KMS-11 (cell line): ENCODE measurements at regions not wholly inside any gene's neighbourhood (a gene's known extent, or its start where the extent isn't known, plus 50 kb on each side); places are given as distances from the start of the nearest gene placed in this dataset.
"Not testable (repeated sequence)": the region's sequence is repeated elsewhere in the genome, so short reads cannot be mapped to it uniquely, and the experiment has no call there.

Experiments used
- H2AFZ ChIP-seq: fragments of 200-600 bp; sonication (generic); 2 replicates; pipeline ENCODE4 v1.6.1; 2016; ENCODE audit warnings: antibody characterized with exemption, mixed run types, low read depth
- H3K27ac ChIP-seq: fragments of 200-600 bp; sonication (generic); 2 replicates; pipeline ENCODE4 v1.6.1; 2016; ENCODE audit warnings: mild to moderate bottlenecking, mixed run types
- H3K27me3 ChIP-seq: fragments of 200-600 bp; sonication (generic); 2 replicates; pipeline ENCODE4 v1.6.1; 2017; ENCODE audit warnings: mild to moderate bottlenecking, low read depth, mixed run types, moderate library complexity; ENCODE audit not compliant: insufficient read depth
- H3K36me3 ChIP-seq: fragments of 200-600 bp; sonication (generic); 2 replicates; pipeline ENCODE4 v1.6.1; 2017; ENCODE audit warnings: mild to moderate bottlenecking, mixed run types; ENCODE audit not compliant: insufficient read depth
- H3K4me1 ChIP-seq: fragments of 200-600 bp; sonication (generic); 2 replicates; pipeline ENCODE4 v1.6.1; 2016; ENCODE audit warnings: mild to moderate bottlenecking, low read depth, mixed run types; ENCODE audit not compliant: poor library complexity, severe bottlenecking
- H3K4me2 ChIP-seq: fragments of 200-600 bp; sonication (generic); 2 replicates; pipeline ENCODE4 v1.7.0; 2016; ENCODE audit warnings: mild to moderate bottlenecking, mixed run types
- H3K4me3 ChIP-seq: fragments of 200-600 bp; sonication (generic); IDR thresholded peaks from 2 replicates; pipeline ENCODE4 v1.6.1; 2017; ENCODE audit warnings: low read depth, low read length, mixed read lengths; ENCODE audit not compliant: insufficient read depth
- H3K79me2 ChIP-seq: fragments of 200-600 bp; sonication (generic); 2 replicates; pipeline ENCODE4 v1.6.1; 2016; ENCODE audit warnings: low read depth, mixed run types; ENCODE audit not compliant: insufficient read depth
- H3K9ac ChIP-seq: fragments of 200-600 bp; sonication (generic); 2 replicates; pipeline ENCODE4 v1.6.1; 2016; ENCODE audit warnings: mild to moderate bottlenecking, mixed run types
- H4K20me1 ChIP-seq: fragments of 200-600 bp; sonication (generic); 2 replicates; pipeline ENCODE4 v1.6.1; 2016; ENCODE audit warnings: mild to moderate bottlenecking, mixed run types; ENCODE audit not compliant: insufficient read depth
- CTCF ChIP-seq: fragments of 200-600 bp; sonication (generic); conservative IDR thresholded peaks from 2 replicates; pipeline ENCODE4 v1.6.1; 2017; ENCODE audit warnings: low read depth, mild to moderate bottlenecking, antibody characterized with exemption, low read length, moderate library complexity, mixed read lengths

DNA sequence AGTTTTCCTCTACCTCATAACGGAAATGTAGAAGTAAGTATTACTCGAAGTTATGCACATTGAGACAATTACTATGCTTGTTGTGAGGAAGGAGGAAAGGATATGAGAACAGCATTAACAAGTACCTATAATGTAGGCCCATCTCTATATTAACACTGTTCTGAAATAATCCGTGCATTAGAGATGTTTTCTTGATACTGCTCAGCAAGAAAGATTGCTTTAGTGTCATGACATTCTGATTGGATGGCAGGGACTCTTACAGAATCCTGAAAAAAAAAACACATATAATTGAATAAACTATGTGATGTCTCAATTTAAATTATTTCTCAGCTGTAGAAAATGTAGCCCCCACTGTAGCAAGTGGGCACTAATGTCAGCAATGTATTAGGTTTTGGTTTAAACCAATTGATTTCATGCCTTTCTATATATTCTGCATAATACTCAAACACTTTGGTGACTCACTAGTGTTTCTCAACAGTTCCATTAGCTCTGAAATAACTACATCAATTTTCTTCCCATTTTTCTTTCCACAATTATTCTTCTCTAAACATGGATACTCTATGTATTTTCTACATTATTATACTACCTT, 598.3 kb upstream of the BCHE start:
- H4K20me1 ChIP-seq = no peaks in the 10 kb centered on the region
- H3K27me3 ChIP-seq = no peaks in the 10 kb centered on the region
- H2AFZ ChIP-seq = no peak overlapping the region
- no peak for TF ChIP-seq CTCF
- no peak overlapping the region for H3K9ac ChIP-seq
- no peaks in the 10 kb centered on the region for H3K79me2 ChIP-seq
- no peaks in the 10 kb centered on the region for H3K4me1 ChIP-seq
- no peaks in the 10 kb centered on the region for H3K36me3 ChIP-seq
- H3K4me3 ChIP-seq = no peak overlapping the region
- H3K4me2 ChIP-seq = no peak overlapping the region
- no peak overlapping the region for H3K27ac ChIP-seq

- Histone ChIP-seq H3K4me1 (no peaks in the 10 kb centered on the region), H2AFZ (no peak overlapping the region), H3K36me3 (no peaks in the 10 kb centered on the region), H3K79me2 (no peaks in the 10 kb centered on the region), H3K9ac (no peak overlapping the region), H4K20me1 (no peaks in the 10 kb centered on the region), H3K4me3 (no peak overlapping the region), H3K27ac (no peak overlapping the region), H3K4me2 (no peak overlapping the region), H3K27me3 (no peaks in the 10 kb centered on the region)
- TF ChIP-seq CTCF = no peak
Measured at GRCh38 chr3:166433060-166433459, 595.8 kb upstream of the BCHE start.

GRCh38 chr3:166425900-166426611, 588.8 kb upstream of the BCHE start:
- H3K4me3 ChIP-seq = no peak overlapping the region
- no peak overlapping the region for H2AFZ ChIP-seq
- H3K27ac ChIP-seq = no peak overlapping the region
- TF ChIP-seq CTCF = no peak
- H3K4me1 ChIP-seq = no peaks in the 10 kb centered on the region
- H4K20me1 ChIP-seq = no peaks in the 10 kb centered on the region
- H3K27me3 ChIP-seq = no peaks in the 10 kb centered on the region
- H3K79me2 ChIP-seq = no peaks in the 10 kb centered on the region
- H3K4me2 ChIP-seq = no peak overlapping the region
- H3K36me3 ChIP-seq = no peaks in the 10 kb centered on the region
- H3K9ac ChIP-seq = no peak overlapping the region

DNA sequence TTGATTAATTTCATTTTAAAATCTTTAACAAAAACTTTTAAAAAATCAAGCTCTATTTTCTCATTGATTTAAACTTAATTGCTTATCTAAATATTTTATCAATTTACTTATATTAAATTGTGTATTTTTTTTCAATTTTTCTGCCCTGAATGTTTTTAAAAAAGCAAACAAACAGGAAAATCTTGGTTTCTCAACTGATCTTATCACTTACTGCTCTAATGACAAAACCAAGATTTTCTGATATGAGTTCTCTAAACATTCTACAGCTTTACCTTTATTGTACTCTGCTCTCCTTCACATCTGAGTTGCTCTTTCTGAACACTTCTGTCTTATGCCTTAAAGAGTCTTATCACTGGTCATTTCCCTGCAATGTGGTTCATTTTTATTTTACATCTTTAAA, 587.8 kb upstream of the BCHE start:
- Histone ChIP-seq H3K4me1 (no peaks in the 10 kb centered on the region), H3K4me3 (no peak overlapping the region), H3K36me3 (no peaks in the 10 kb centered on the region), H3K4me2 (no peak overlapping the region), H2AFZ (no peak overlapping the region), H4K20me1 (no peaks in the 10 kb centered on the region), H3K27ac (no peak overlapping the region), H3K27me3 (no peaks in the 10 kb centered on the region), H3K9ac (no peak overlapping the region), H3K79me2 (no peaks in the 10 kb centered on the region)
- TF ChIP-seq CTCF = no peak

- not testable (repeated sequence) for H3K4me1 ChIP-seq, H3K36me3 ChIP-seq, H2AFZ ChIP-seq, H3K4me2 ChIP-seq, H3K4me3 ChIP-seq, H3K27ac ChIP-seq, H4K20me1 ChIP-seq, H3K27me3 ChIP-seq, H3K9ac ChIP-seq, H3K79me2 ChIP-seq
Measured at GRCh38 chr3:166423824-166424513, 586.7 kb upstream of the BCHE start.
